ENCODE measurements at regions not wholly inside any gene's neighbourhood (a gene's known extent, or its start where the extent isn't known, plus 50 kb on each side); places are given as distances from the start of the nearest gene placed in this dataset.

- Histone ChIP-seq H4K20me1 (ENCODE audit: control insufficient read depth, insufficient read depth) (no peaks in the 10 kb centered on the region), H3K36me3 (ENCODE audit: control insufficient read depth in 2 of 2, insufficient read depth in 2 of 2, low read length in 1 of 2) (no peaks in the 10 kb centered on the region), H3K27me3 (replicated peaks in 1 of 2; ENCODE audit: control insufficient read depth in 2 of 2, insufficient read depth in 2 of 2, low read length in 1 of 2) (no peaks in the 10 kb centered on the region), H3K27ac (ENCODE audit: control insufficient read depth, insufficient read depth) (no peak overlapping the region), H3K4me1 (ENCODE audit: control insufficient read depth, insufficient read depth, low read length) (no peaks in the 10 kb centered on the region), H2AFZ (ENCODE audit: control insufficient read depth, low read depth, low read length) (no peak overlapping the region), H3K9me3 (replicated peaks; ENCODE audit: control insufficient read depth, insufficient read depth, low read length) (no peaks in the 10 kb centered on the region), H3K4me3 (no peak overlapping the region), H3K79me2 (ENCODE audit: control insufficient read depth, insufficient read depth, low read length) (no peaks in the 10 kb centered on the region), H3K9ac (ENCODE audit: control insufficient read depth, insufficient read depth, low read length) (no peak overlapping the region), H3K4me2 (ENCODE audit: control insufficient read depth, insufficient read depth) (no peak overlapping the region)
- BruUV-seq (replicated peaks), result no TSS peak
- ATAC-seq (no peak), DNase-seq (ENCODE audit: low read depth, low spot score) (no peak), FAIRE-seq (no peak)
- 46% methylated on average over 3 of the region's 3 CpGs for WGBS (ENCODE audit: insufficient coverage, insufficient replicate concordance, low lambda C conversion rate, missing lambda C conversion rate)
- CTCF ChIA-PET, result interaction anchor here (0.9 to 1.3 kb wide), 2 partner anchors 9 to 11 kb away, joined by 3 to 6 read pairs; no protein-coding TSS in a partner anchor
- POLR2A ChIA-PET, result no interaction called here
- intact Hi-C loops (cut with micrococcal nuclease; ENCODE audit: unreplicated experiment) (no loop called here), in situ Hi-C loops (cut with MboI) (no loop called here)
- RAD21 ChIA-PET (ENCODE audit: unreplicated experiment), result no interaction called here
- SMC1A ChIA-PET (ENCODE audit: uncharacterized antibody, unreplicated experiment), result interaction anchor here (0.6 to 1.3 kb wide), 3 partner anchors 24 to 233 kb away, joined by 3 read pairs; no protein-coding TSS in a partner anchor
- TF ChIP-seq NFXL1 (IDR thresholded peaks at IDR 0.05; ENCODE audit: borderline replicate concordance) (no peak), EZH2 (IDR thresholded peaks at IDR 0.05; ENCODE audit: borderline replicate concordance, control insufficient read depth, low read depth, low read length) (no peak), BCLAF1 (IDR thresholded peaks at IDR 0.05) (no peak), SMC3 (IDR thresholded peaks at IDR 0.05; ENCODE audit: borderline replicate concordance, low read length) (no peak), STAT3 (IDR thresholded peaks at IDR 0.05; ENCODE audit: low read depth, low read length) (no peak), HDAC6 (IDR thresholded peaks at IDR 0.05; ENCODE audit: unreplicated experiment) (no peak), BACH1 (IDR thresholded peaks at IDR 0.05; ENCODE audit: borderline replicate concordance) (no peak), ZNF207 (IDR thresholded peaks at IDR 0.05; ENCODE audit: borderline replicate concordance) (no peak), MTA3 (IDR thresholded peaks at IDR 0.05; ENCODE audit: borderline replicate concordance, low read length) (no peak), EP300 (IDR thresholded peaks at IDR 0.05; ENCODE audit: borderline replicate concordance in 1 of 2, control insufficient read depth in 1 of 2, low read depth in 2 of 2, low read length in 2 of 2) (no peak), ZNF687 (IDR thresholded peaks at IDR 0.05) (no peak), SMAD1 (IDR thresholded peaks at IDR 0.05; ENCODE audit: low read depth, partially characterized antibody) (no peak), PRDM15 (CRISPR knock-in tag; IDR thresholded peaks at IDR 0.05) (no peak)
Observed at GRCh38 chr3:84685467-84685866, 273.3 kb upstream of the CADM2 start.
